HG02798 (cell line): ENCODE measurements at regions not wholly inside any gene's neighbourhood (a gene's known extent, or its start where the extent isn't known, plus 50 kb on each side); places are given as distances from the start of the nearest gene placed in this dataset.
"Not testable (repeated sequence)": the region's sequence is repeated elsewhere in the genome, so short reads cannot be mapped to it uniquely, and the experiment has no call there.

ENCODE experiments used
- ATAC-seq: cut with Tn5 transposase; IDR thresholded peaks from one replicate; pipeline ENCODE4 v1.9.1; 2021; ENCODE audit warnings: mild to moderate bottlenecking; ENCODE audit not compliant: unreplicated experiment, poor library complexity

GRCh38 chr3:90052425-90052950, 945.1 kb downstream of the EPHA3 start:
- no peak for ATAC-seq

GRCh38 chr3:90054311-90054710, 946.9 kb downstream of the EPHA3 start:
- ATAC-seq = no peak

GRCh38 chr3:90055666-90056065, 948.2 kb downstream of the EPHA3 start:
- no peak for ATAC-seq

- no peak for ATAC-seq
These were observed 949.0 kb downstream of the EPHA3 start for GRCh38 chr3:90056281-90057032.

GRCh38 chr3:90062016-90062415, 954.6 kb downstream of the EPHA3 start:
- ATAC-seq = no peak

- ATAC-seq = no peak
These were observed 955.3 kb downstream of the EPHA3 start for GRCh38 chr3:90062631-90063200.

GRCh38 chr3:90068783-90069182, 961.4 kb downstream of the EPHA3 start:
- no peak for ATAC-seq

- ATAC-seq = no peak
These were observed 962.3 kb downstream of the EPHA3 start for GRCh38 chr3:90069748-90070147.

- ATAC-seq = no peak
These were observed 968.7 kb downstream of the EPHA3 start for GRCh38 chr3:90076136-90076535.

GRCh38 chr3:90080988-90081387, 973.6 kb downstream of the EPHA3 start:
- no peak for ATAC-seq

- not testable (repeated sequence) for ATAC-seq
These were observed 978.9 kb downstream of the EPHA3 start for GRCh38 chr3:90086297-90086696.

- no peak for ATAC-seq
These were observed 980.3 kb downstream of the EPHA3 start for GRCh38 chr3:90087703-90088102.

GRCh38 chr3:90091549-90091948, 984.1 kb downstream of the EPHA3 start:
- peak; percentile 48 for ATAC-seq

GRCh38 chr3:90092994-90093393, 985.6 kb downstream of the EPHA3 start:
- no peak for ATAC-seq

- no peak for ATAC-seq
These were observed 988.4 kb downstream of the EPHA3 start for GRCh38 chr3:90095811-90096210.

GRCh38 chr3:90099493-90099892, 992.1 kb downstream of the EPHA3 start:
- no peak for ATAC-seq

- no peak for ATAC-seq
These were observed 994.7 kb downstream of the EPHA3 start for GRCh38 chr3:90102146-90102545.

GRCh38 chr3:90121326-90121725, 1013.9 kb downstream of the EPHA3 start:
- no peak for ATAC-seq

- no peak for ATAC-seq
These were observed 1021.0 kb downstream of the EPHA3 start for GRCh38 chr3:90128391-90128790.

GRCh38 chr3:90129730-90130129, 1022.3 kb downstream of the EPHA3 start:
- no peak for ATAC-seq

- no peak for ATAC-seq
These were observed 1024.8 kb downstream of the EPHA3 start for GRCh38 chr3:90132197-90132596.

- ATAC-seq = no peak
These were observed 1026.7 kb downstream of the EPHA3 start for GRCh38 chr3:90134090-90134489.
